ENCODE measurements at regions not wholly inside any gene's neighbourhood (a gene's known extent, or its start where the extent isn't known, plus 50 kb on each side); places are given as distances from the start of the nearest gene placed in this dataset.

- no peak for DNase-seq
Observed at GRCh38 chr10:111523016-111523415, 446.2 kb downstream of the ADRA2A start.

DNA sequence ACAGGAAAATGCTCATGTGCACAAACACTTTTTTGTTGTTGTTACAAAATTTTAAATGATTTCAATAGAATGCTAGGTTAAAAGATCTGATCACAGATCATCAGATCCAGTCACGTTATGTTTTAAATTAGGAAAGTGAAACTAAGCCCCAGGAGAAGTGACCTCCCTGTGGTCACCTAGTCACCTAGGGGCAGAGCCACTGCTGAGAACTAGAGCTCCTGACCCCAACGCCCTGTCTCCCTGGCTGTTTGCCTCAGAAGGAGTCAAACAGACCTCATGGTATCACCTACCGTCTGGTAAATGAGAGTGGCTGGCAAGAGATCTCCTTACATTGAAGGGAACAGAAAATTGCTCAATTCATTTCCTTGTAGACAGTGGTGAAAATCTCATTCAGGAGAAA lies 447.3 kb downstream of the ADRA2A start:
- no peak for DNase-seq

GRCh38 chr10:111525696-111526095 lies 448.9 kb downstream of the ADRA2A start:
- DNase-seq, result no peak

DNA sequence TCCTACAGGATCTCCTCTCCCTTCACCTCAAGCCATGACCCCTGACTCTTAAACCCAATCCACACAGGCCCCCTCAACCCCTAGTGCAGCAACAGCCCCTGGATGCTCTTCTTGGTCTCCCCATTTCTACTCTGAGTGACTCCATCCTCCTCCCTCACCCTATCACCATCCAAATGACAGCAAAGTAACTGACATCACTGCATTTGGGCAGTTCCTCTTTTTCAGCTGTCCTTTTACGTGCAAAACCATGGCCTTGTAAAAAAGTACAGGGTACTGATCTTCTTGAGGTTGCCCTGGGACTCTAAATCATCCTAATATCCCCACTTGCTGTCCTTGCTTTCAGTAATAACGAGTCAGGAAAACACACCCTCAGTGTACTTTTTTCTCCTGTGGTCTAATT lies 454.9 kb downstream of the ADRA2A start:
- DNase-seq, result no peak

DNA sequence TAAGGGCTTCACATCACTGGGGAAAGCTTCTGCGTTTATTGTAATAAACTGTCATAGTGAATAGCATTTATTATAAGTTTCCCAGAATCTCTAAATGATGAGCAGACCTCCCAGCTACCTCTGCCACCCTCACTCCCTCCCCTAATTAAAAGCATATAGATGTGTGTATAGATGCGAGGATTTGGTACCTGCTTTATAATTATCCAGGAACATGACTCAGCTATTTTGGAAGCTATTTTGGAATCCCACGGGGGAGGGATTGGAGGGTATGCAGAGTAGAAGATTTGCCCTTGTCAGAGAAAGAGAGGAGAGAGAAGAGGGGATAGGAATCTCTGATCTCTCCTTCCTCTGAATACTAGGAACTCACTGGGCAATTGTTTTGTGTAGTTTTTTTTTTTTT lies 455.3 kb downstream of the ADRA2A start:
- DNase-seq, result no peak

DNA sequence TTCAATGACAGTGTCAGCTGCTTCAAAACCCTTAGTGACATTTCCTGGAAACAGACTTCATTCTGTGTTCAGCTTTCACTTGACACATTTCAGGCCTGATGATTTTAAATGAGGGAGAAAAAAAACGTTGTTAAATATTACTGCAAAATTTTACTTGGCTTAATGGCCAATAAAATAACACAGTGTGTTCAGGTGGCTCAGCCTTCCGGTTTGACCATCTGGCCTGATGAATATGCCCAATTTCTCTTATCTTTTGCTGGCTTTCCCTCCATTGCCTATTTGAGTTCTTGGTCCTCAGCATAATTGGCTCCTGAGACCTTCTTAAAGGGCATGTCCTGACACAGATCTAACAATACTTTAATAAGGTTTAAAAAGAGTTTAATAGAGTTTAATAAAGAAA lies 462.4 kb downstream of the ADRA2A start:
- no peak for DNase-seq

DNA sequence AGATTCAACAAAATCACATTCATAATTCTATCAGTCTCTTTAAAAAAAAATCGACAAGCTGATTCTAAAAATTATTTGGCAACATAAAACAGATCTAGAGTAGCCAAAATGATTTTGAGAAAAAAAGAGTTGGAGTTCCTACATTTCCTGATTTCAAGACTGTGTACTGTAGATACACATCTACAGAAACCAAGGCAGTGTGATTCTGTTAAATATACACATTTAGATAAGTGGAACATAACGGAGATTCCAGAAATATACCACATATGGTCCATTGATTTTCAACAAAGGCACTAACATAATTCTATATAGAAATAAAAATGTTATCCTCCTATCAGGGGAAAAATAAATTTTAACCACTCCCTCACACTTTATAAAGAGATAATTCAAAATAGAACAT lies 467.0 kb downstream of the ADRA2A start:
- no peak for DNase-seq

DNA sequence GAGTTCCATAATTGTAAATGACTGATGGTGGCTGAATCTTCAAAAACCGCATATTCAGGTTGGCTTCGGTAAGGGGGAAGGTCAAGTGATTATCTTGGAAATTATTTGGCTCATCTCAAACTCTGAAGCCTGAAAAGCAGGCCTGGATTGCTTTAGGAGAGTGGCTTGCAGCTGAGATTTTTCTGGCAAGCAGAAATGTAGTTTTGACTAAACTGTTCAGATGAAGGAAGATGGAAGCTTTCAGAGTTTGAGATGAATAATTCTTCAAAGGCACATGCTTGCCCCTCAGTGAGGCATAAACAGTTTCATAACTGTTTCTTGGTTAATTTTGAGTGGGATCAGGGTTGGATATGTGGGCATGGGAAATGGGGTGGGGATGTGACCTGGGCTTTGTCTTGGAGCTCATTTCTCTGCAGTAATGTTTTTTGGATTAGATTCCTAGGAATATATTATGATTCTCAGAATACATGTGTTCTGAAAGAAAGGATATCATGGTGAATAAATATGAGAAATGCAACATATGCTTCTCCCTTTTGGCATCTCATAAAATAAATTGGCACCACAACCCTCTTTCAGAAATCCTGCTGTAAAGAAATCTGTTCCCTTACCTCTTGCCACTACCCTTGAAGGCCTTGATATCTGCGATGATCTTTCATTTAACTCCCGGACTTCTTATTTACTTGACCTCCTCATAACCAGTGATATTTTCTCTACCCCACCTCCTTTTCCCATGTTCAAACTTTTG lies 469.2 kb downstream of the ADRA2A start:
- no peak for DNase-seq

DNA sequence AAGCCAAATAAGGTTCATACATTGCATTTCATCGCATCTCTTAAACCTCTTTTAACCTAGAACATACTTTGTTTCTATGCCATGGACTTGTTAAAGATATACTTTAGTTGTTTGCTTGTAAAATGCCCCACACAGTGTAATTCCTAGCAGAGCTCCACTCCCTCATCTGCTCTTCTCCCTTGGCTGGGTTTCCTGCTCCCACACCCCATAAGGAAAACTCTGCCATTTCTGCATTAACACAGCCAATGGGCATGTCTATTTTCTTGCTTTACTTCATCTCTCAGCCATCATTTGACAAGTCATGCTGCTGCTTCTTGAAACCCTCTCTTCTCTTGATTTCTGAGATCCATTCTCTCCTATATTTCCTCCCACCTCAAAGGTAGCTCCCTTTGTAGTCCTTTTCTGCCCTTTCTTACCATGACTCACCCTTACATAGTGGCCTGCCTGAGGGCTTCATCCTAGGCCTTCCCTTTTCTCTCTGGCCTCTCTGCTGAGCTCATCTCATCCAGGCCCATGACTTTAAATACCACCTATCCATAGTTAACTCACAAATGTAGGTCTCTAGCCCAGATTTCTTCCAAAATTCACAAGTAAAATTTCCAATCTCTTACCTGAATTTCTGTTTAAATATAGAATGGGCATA lies 471.4 kb downstream of the ADRA2A start:
- no peak for DNase-seq

GRCh38 chr10:111551001-111551400 lies 474.2 kb downstream of the ADRA2A start:
- no peak for DNase-seq

DNA sequence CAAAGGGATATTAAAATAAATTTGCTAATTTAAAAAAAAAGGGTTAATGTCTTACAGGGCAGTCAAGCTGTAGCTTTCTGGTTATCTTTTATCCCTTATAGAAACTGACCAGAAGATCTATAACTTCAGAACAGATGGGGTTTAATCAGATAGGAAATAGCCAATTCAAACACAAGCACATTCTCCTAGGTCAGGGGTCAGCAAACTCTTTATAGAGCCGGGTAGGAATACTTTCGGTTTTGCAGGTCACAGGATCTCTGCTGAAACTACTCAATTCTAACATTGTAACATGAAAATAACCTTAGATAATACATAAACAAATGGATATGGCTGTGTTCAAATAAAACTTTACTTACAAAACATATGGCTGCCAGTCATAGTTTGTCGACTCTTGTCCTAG lies 479.8 kb downstream of the ADRA2A start:
- no peak for DNase-seq

GRCh38 chr10:111558211-111558610 lies 481.4 kb downstream of the ADRA2A start:
- DNase-seq, result no peak

DNA sequence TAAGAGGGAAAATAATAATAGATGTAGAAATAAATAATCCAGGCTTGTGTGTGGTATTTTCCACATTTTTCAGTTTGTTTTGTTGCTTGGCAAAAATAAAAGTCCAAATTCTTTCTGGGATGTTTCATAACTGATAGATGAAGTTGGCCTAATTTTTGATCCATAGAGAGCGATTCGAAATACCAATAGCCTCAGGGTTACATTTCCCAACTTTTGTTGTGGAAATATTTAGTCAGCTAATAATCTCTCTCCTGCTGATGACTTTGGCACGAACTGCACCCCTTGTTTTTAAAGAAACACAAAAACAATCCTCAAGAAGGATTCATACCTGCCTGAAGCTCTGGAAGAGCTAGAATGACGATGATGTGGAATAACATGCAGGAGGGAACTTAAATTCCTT lies 483.2 kb downstream of the ADRA2A start:
- no peak for DNase-seq

DNA sequence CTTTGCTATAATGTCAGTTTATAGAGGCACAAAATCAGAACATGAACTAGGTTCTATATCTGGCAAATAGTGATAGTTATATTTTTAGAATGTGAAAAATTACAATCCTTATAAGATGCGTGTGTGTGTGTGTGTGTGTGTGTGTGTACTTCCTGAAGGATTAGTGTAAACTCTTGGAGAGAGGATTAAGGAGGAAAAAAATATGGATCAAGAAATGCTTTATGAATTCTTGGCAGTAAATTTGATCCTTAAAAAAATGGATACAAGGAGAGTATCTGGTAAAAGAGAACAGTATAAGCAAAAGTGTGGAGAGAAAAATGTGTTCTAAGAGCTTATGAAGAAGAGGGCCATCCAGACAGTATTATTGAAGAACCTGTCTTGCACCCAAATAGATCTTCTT lies 484.3 kb downstream of the ADRA2A start:
- no peak for DNase-seq

DNA sequence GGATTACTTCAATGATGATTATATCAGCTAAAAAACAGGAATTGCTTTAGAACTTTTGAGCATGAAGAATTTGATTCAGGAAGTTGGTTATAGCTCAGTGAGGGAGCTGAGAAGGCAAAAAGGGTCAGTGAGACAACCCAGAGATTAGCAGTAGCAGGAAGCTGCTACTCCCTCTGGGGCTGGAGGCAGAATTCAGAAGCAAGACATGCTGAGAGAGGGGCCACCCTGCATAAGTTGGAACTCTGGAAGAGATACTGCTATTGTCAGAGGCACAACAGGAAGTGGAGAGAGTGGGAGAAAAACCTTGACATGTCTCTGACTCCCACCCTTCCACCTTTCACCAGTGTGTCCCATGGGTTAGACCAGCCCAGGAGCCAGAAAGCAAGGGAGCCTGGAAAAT lies 488.7 kb downstream of the ADRA2A start:
- DNase-seq, result no peak

GRCh38 chr10:111578076-111578475 lies 501.2 kb downstream of the ADRA2A start:
- DNase-seq, result no peak

GRCh38 chr10:111579473-111579872 lies 502.6 kb downstream of the ADRA2A start:
- no peak for DNase-seq

DNA sequence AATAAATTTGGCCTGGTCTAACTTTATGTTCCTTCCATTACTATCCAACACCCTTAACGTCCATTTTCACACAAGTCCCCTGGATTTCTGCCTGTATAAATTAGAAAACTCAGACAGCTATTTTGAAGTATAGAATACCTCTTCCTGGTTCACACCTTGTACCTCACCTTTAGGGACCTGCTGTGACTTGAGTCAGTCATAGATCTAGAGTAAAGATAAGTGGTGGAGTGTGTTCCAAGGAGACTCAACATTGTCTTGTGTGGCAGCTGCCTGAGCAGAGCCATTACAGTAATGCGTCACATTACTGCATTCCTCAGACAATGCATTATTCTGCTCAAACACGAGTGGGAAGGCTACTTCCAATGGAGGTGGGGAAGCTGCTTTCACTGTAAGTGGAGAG lies 513.9 kb downstream of the ADRA2A start:
- no peak for DNase-seq

- no peak for DNase-seq
Observed at GRCh38 chr10:111593578-111593977, 516.7 kb downstream of the ADRA2A start.

GRCh38 chr10:111595173-111595572 lies 518.3 kb downstream of the ADRA2A start:
- no peak for DNase-seq

DNA sequence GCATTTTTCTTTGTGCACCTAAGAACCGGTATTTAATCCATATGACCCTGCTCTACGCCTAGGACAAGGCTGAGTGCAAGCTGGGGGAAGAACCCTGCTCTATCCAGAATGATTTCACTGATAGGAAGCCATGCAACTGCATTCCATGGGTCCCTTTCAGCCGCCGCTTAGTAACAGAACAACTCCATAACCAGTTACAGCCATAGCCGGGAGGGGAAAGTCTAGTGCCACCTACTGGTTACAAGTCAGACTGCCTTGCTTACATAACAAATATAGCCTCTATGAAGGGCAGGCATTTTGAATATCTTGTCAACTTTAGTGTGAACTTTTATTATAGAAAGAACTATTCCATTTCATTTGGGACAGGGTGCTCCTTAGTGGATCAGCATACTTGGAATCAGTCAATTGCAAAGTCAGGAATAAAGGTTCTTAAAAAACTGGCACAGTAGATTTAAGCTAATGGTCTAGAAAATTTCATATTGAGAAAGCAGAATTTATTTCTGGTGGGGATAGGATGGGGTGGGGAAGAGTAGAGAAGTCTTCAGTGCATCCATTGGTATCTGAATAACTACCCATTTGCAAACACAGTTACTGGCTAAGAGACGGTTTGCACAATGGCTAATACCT lies 521.7 kb downstream of the ADRA2A start:
- DNase-seq, result no peak

GRCh38 chr10:111599943-111600342 lies 523.1 kb downstream of the ADRA2A start:
- DNase-seq, result no peak

DNA sequence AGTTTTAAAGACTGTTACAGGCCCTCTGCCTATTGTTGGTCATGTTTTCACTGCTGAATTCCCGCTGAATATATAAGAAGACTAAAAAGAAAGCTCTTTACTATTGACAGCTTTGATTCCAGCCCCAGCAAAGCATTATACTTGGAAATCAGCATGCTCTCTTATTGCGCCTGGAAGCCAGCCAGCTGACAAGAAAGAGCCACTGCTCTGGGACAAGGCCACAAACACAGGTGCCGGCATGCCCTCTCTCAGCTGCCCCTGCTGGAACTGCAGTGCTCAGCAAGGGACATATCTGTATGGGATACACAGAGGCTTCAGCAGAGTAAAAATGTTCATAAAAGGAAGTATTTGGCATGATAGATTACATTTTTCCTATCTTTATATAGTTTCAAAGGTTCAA lies 523.9 kb downstream of the ADRA2A start:
- no peak for DNase-seq

- no peak for DNase-seq
Observed at GRCh38 chr10:111612273-111612672, 535.4 kb downstream of the ADRA2A start.

GRCh38 chr10:111634191-111634590 lies 549.4 kb downstream of the GPAM start:
- DNase-seq, result no peak

Data from NCI-H510A (cell line).